ENCODE measurements at regions not wholly inside any gene's neighbourhood (a gene's known extent, or its start where the extent isn't known, plus 50 kb on each side); places are given as distances from the start of the nearest gene placed in this dataset.

DNA sequence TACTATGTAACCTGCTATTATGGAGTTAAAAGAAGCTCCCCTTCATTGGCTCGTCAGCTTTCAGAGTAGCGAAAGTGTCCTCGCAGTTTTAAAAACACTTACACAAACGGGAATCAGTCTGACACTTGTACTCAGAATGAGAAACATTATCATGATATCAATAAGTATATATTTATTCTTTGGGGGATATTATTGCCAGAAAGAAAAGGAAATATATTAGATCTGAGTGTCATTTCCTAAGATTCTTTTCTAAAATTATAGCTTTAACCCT is 584.5 kb downstream of the ZEB2 start:
- ChIA-PET POLR2A (interaction anchor here (0.6 kb wide), 1 partner anchor 36 kb away, joined by 3 read pairs; no protein-coding TSS in a partner anchor), CTCF (no interaction called here)
- H3K27me3 ChIP-seq (ENCODE audit: control insufficient read depth, insufficient read depth, low read length) = no peaks in the 10 kb centered on the region
- no peaks in the 10 kb centered on the region for H3K36me3 ChIP-seq (ENCODE audit: control insufficient read depth, insufficient read depth, low read length)
- no peak overlapping the region for H3K4me3 ChIP-seq (ENCODE audit: low read depth, low read length)
- no peak for TF ChIP-seq CTCF (IDR thresholded peaks at IDR 0.05; ENCODE audit: insufficient read depth, low read depth, low read length)
- DNase-seq (ENCODE audit: low read depth) = no peak

DNA sequence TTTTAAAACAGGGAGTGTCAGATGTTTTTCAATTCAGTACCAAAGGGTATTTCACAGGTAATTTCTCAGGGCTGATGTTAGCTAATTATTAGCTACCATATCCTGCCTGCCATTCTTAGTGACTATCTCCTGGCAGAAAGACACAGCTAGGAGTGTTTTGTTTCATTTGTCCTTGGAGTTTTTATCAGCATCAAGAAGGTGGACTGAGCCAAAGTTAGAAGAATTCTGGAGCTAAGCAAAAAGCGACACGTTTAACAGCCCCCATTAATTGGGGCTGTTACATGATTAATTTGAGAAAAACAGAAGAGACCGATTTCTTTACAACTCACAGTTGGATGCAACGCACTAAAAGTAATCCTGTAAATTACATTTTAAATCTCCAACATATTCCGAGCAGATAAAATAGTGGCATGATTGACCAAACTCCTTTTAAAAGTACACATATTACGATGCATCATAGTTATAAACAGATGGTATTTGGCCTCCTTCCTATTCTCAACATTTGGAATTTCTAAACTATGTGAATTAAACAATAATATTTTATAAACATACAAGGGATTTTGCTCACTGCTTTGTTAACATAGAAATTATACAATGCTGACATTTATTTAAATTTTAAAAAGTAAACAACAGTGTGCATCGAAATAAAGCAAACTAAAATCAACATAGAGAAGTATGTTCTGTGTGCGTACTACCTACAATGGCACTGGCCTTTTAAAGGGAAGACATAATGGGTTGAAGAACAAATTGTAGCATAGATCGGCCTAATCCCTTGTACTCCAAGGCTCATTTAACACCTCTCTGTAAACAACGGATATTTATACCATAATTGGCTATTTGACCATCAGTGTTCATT is 585.1 kb downstream of the ZEB2 start:
- no peaks in the 10 kb centered on the region for H3K36me3 ChIP-seq (ENCODE audit: control insufficient read depth, insufficient read depth, low read length)

GRCh38 chr2:143933946-143934569 is 585.9 kb downstream of the ZEB2 start:
- DNase-seq (ENCODE audit: low read depth) = no peak

More for the DNA sequence above, 585.1 kb downstream of the ZEB2 start:
- no peak overlapping the region for H3K4me3 ChIP-seq (ENCODE audit: low read depth, low read length)
- no peaks in the 10 kb centered on the region for H3K27me3 ChIP-seq (ENCODE audit: control insufficient read depth, insufficient read depth, low read length)
- TF ChIP-seq CTCF (IDR thresholded peaks at IDR 0.05; ENCODE audit: insufficient read depth, low read depth, low read length) = no peak
- no peak for DNase-seq (ENCODE audit: low read depth)
- ChIA-PET POLR2A (interaction anchor here (0.6 kb wide), 1 partner anchor 36 kb away, joined by 3 read pairs; no protein-coding TSS in a partner anchor), CTCF (no interaction called here)

GRCh38 chr2:143930891-143931290 is 589.0 kb downstream of the ZEB2 start:
- ChIA-PET POLR2A (no interaction called here), CTCF (interaction anchor here (0.7 to 1.5 kb wide), 2 partner anchors 10 to 344 kb away, joined by 3 to 4 read pairs; no protein-coding TSS in a partner anchor)
- no peak for DNase-seq (ENCODE audit: low read depth)
- Histone ChIP-seq H3K4me3 (ENCODE audit: low read depth, low read length) (no peak overlapping the region), H3K27me3 (ENCODE audit: control insufficient read depth, insufficient read depth, low read length) (no peaks in the 10 kb centered on the region), H3K36me3 (ENCODE audit: control insufficient read depth, insufficient read depth, low read length) (no peaks in the 10 kb centered on the region)
- no peak for TF ChIP-seq CTCF (IDR thresholded peaks at IDR 0.05; ENCODE audit: insufficient read depth, low read depth, low read length)

More at GRCh38 chr2:143933946-143934569, 585.9 kb downstream of the ZEB2 start:
- no peaks in the 10 kb centered on the region for H3K27me3 ChIP-seq (ENCODE audit: control insufficient read depth, insufficient read depth, low read length)
- ChIA-PET POLR2A (no interaction called here), CTCF (no interaction called here)
- H3K4me3 ChIP-seq (ENCODE audit: low read depth, low read length) = no peak overlapping the region
- no peaks in the 10 kb centered on the region for H3K36me3 ChIP-seq (ENCODE audit: control insufficient read depth, insufficient read depth, low read length)
- TF ChIP-seq CTCF (IDR thresholded peaks at IDR 0.05; ENCODE audit: insufficient read depth, low read depth, low read length) = no peak

DNA sequence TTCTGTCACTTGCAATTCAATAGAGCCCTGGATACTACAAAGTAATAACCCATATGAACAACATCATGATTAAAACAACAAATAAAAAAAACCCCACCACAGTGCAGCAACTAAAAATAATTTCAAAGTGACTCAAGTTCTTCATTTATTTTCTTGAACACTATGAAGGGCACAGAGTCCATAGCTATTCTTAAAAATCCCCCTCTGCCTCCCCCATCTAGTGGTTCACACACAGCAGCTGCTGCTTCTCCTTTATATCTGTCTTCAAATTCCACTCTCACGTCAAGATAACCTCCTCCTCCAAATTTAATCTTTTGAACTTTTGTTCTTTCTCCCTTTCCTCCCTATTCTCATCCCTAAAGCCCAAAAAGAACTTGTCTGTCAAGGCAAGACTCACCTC is 591.3 kb downstream of the ZEB2 start:
- ChIA-PET POLR2A (no interaction called here), CTCF (no interaction called here)
- no peak for DNase-seq (ENCODE audit: low read depth)
- Histone ChIP-seq H3K4me3 (ENCODE audit: low read depth, low read length) (no peak overlapping the region), H3K27me3 (ENCODE audit: control insufficient read depth, insufficient read depth, low read length) (no peaks in the 10 kb centered on the region), H3K36me3 (ENCODE audit: control insufficient read depth, insufficient read depth, low read length) (no peaks in the 10 kb centered on the region)
- TF ChIP-seq CTCF (IDR thresholded peaks at IDR 0.05; ENCODE audit: insufficient read depth, low read depth, low read length) = no peak
